ENCODE measurements at regions not wholly inside any gene's neighbourhood (a gene's known extent, or its start where the extent isn't known, plus 50 kb on each side); places are given as distances from the start of the nearest gene placed in this dataset.

DNA sequence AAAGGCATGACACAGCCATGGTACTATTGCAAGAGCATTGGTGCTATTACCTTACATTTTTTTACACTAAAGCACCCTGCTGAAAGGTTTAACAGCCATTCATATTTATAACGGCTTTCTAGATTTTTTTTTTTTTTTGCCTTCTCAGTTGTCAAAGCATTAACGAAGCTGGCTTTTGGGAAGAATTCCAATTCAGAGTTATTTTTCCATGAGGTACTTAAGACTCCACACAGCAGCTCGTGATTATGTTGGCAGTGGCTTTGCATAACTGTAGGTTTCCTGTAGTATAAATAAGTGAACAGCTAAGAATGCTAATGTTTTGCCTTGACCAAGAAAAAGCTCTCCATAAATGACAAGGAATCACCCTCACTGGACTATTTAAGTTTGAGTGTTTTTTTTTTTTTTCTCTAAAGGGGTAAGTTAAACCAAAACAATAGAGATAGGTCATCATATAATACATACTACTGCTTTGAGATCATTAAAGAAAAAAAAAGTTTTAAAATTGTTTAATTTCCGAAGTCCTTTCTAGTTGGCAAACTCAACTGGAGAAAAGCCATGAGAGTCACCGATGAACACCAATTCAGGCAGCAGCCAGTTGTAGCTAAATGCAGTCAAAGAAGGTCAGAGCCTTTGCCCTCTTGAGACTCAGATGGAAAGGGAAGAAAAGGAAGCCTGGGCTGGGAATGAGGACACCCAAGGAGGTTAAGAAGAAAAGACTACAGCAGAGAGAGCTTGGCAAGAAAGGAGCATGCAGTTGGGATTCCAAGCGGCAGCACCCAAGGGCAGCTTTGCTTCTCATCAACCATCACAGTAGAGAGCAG is 187.4 kb upstream of the NCKAP5 start:
- Histone ChIP-seq H3K36me3 (no peaks in the 10 kb centered on the region), H3K4me3 (no peak overlapping the region), H3K27ac (no peak overlapping the region), H3K4me1 (no peaks in the 10 kb centered on the region), H3K27me3 (no peaks in the 10 kb centered on the region), H3K9me3 (no peaks in the 10 kb centered on the region)
- 69% methylated on average over 6 of the region's 6 CpGs for WGBS (ENCODE audit: insufficient coverage, low coverage, low lambda C conversion rate, missing lambda C conversion rate)
- TF ChIP-seq, protein P1, sequence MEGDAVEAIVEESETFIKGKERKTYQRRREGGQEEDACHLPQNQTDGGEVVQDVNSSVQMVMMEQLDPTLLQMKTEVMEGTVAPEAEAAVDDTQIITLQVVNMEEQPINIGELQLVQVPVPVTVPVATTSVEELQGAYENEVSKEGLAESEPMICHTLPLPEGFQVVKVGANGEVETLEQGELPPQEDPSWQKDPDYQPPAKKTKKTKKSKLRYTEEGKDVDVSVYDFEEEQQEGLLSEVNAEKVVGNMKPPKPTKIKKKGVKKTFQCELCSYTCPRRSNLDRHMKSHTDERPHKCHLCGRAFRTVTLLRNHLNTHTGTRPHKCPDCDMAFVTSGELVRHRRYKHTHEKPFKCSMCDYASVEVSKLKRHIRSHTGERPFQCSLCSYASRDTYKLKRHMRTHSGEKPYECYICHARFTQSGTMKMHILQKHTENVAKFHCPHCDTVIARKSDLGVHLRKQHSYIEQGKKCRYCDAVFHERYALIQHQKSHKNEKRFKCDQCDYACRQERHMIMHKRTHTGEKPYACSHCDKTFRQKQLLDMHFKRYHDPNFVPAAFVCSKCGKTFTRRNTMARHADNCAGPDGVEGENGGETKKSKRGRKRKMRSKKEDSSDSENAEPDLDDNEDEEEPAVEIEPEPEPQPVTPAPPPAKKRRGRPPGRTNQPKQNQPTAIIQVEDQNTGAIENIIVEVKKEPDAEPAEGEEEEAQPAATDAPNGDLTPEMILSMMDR (IDR thresholded peaks at IDR 0.05), result no peak
- TF ChIP-seq POLR2A (IDR thresholded peaks at IDR 0.05), result no peak
- intact Hi-C loops (cut with DNase I), result no loop called here
- no peak for ATAC-seq
- no peak for DNase-seq

DNA sequence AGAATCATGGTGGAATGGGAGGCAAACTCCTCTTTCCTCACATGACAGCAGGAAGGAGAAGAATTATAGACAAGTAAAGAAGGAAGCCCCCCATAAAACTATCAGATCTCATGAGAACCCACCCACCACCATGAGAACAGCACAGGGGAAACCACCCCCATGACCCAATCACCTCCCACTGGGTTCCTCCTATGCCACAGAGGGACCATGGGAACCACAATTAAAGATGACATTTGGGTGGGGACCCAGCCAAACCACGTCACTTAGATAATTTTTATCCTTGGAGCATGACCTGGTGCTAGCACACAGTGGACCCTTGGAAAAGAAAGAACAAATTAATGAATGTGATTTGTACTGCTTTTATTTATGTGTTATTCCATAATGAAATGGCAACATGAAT is 188.6 kb upstream of the NCKAP5 start:
- DNase-seq (no peak), ATAC-seq (no peak)
- H3K36me3 ChIP-seq, result no peaks in the 10 kb centered on the region
- no peak overlapping the region for H3K4me3 ChIP-seq
- no peaks in the 10 kb centered on the region for H3K27me3 ChIP-seq
- H3K9me3 ChIP-seq, result no peaks in the 10 kb centered on the region
- H3K4me1 ChIP-seq, result no peaks in the 10 kb centered on the region
- TF ChIP-seq, protein P1 (IDR thresholded peaks at IDR 0.05), result no peak
- TF ChIP-seq POLR2A (IDR thresholded peaks at IDR 0.05), result no peak
- intact Hi-C loops (cut with DNase I), result no loop called here
- no peak overlapping the region for H3K27ac ChIP-seq
- 92% methylated on average over 1 of the region's 1 CpG for WGBS (ENCODE audit: insufficient coverage, low coverage, low lambda C conversion rate, missing lambda C conversion rate)

DNA sequence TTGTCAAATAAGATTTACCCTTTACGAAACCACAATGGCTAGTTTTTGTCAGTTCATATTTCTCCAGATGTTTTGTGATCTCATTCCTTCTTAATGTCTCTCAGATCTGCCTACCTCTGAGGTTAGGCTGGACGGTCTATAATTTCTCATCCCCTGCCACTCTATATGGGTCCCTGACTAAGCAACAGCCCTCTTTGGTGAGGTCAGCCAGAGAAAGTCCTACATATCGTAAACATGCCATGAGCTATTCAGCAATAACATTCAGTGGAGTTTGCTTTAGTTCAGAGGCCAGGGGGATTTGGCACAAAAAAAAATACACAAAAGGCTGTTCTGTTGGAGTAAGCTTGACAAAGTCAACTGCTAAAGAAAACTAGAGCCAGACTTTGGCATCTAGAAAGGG is 192.1 kb upstream of the NCKAP5 start:
- Histone ChIP-seq H3K4me3 (no peak overlapping the region), H3K4me1 (peaks cover 0 to 3% (median 1%) of the 10 kb centered on the region in 4 donors), H3K27me3 (no peaks in the 10 kb centered on the region), H3K9me3 (no peaks in the 10 kb centered on the region), H3K27ac (no peak overlapping the region), H3K36me3 (no peaks in the 10 kb centered on the region)
- intact Hi-C loops (cut with DNase I), result loop anchor here in 1 of 2 donors (10.0 kb wide), 1 partner anchor 86 kb away; no protein-coding TSS in a partner anchor
- WGBS (ENCODE audit: insufficient coverage, low coverage, low lambda C conversion rate, missing lambda C conversion rate), result 64% methylated on average over 3 of the region's 3 CpGs
- ATAC-seq, result peak in 3 of 4 donors; percentile 31 to 49 (median 45)
- TF ChIP-seq POLR2A (IDR thresholded peaks at IDR 0.05), result no peak
- TF ChIP-seq, protein P1 (IDR thresholded peaks at IDR 0.05), result no peak
- DNase-seq, result no peak

DNA sequence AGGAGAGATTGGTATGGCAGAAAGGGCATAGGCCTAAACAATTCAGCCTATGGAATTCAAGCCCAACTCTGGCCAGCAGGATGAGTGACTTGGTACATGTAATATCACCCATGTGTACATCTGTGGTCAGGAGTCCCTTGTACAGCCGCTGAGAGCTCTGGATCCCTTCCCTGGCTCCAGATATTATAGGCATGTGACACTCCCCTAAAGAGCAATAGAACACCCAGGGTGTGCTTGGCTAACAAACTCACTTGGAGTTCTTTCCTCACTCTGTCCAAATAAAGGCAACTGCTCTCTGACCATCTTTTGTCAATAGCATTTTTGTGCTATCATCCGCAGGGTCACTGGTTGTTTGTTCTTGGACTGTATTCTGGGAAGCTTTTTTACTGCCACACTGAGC is 197.4 kb upstream of the NCKAP5 start:
- no peaks in the 10 kb centered on the region for H3K36me3 ChIP-seq
- peak overlapping the region; percentile 20 to 75 (median 62) for H3K27ac ChIP-seq
- 9% methylated on average over 2 of the region's 2 CpGs for WGBS (ENCODE audit: insufficient coverage, low coverage, low lambda C conversion rate, missing lambda C conversion rate)
- no peaks in the 10 kb centered on the region for H3K9me3 ChIP-seq
- no peaks in the 10 kb centered on the region for H3K27me3 ChIP-seq
- H3K4me3 ChIP-seq, result no peak overlapping the region
- DNase-seq (peak in 2 of 3 donors; percentile 63 to 82), ATAC-seq (peak; percentile 89 to 98 (median 95))
- H3K4me1 ChIP-seq, result peaks cover 0 to 37% (median 12%) of the 10 kb centered on the region in 4 donors
- TF ChIP-seq POLR2A (IDR thresholded peaks at IDR 0.05), result peak; percentile 13
- TF ChIP-seq, protein P1 (IDR thresholded peaks at IDR 0.05), result no peak
- intact Hi-C loops (cut with DNase I), result loop anchor here in 1 of 2 donors (10.0 kb wide), 1 partner anchor 91 kb away; no protein-coding TSS in a partner anchor

All from right lobe of liver (tissue), 6 donors.